NCI-H187 treated with DMSO at 0.1 percent for 48 hours (cell line): ENCODE measurements at regions not wholly inside any gene's neighbourhood (a gene's known extent, or its start where the extent isn't known, plus 50 kb on each side); places are given as distances from the start of the nearest gene placed in this dataset.
A peak's percentile ranks its signal among the peaks of the same experiment; 100 is the strongest.
"Not testable (repeated sequence)": the region's sequence is repeated elsewhere in the genome, so short reads cannot be mapped to it uniquely, and the experiment has no call there.

Experiments
- DNase-seq: peaks from one replicate; lab custom pipeline; 2025; lab: John Stamatoyannopoulos, UW

- DNase-seq: no peak
Observed at GRCh38 chr3:40753291-40753770, 228.6 kb downstream of the ZNF621 start.

DNA sequence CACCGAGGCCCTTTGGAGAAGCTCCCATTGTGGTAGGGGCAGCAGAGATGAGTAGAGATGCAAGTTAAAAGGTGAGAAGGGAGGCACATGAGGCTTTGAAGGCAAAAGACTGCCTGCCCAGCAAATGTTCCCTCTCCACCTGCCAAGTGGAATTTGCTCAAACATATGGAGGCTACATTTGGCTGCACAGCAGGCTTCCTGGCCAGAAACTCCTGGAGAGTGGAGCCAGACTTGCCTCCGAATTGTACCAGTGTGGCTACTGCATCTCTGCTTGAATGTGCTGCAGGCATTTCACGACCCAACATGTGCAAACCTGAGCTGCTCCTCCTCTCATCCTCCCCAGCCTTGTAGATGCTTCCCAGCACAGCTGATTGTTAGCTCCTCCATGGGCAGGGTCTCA, 229.2 kb downstream of the ZNF621 start:
- DNase-seq: no peak

DNA sequence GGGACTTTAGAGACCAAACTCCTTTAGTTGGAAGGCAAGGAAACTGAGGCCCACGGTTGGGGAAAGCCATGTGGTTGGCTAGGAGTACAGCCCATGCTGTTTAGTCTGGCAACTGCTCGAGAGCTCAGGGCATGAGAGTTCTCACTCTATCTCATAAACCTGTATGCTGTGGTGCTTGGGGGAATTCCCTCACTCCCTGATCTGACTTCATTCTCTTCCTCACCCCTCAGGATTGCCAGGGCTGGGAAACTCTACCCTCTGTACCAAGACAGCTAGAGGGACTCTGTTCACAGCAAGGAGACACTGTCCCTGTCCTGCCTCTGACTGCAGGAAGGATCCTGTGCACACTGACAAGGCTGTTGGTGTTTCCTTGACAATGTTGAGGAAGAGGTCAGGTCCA, 230.2 kb downstream of the ZNF621 start:
- no peak for DNase-seq

DNA sequence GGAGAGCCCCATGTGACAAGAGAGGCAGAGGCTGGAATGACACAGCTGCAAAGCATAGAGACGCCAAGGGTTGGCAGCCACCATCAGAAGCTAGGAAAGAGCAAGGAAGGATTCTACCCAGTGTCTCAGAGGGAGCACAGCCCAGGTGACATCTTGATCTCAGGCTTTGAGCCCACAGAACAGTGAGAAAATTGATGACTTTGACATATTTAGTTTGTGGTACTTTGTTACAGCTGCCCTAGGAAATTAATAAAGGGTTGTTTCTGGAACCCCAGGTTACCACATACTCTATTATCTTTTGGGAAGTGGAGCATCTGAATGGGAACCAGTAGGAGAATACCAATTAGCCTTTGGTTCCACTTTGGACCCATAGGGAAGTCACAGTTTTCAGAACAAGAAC, 231.7 kb downstream of the ZNF621 start:
- no peak for DNase-seq

DNA sequence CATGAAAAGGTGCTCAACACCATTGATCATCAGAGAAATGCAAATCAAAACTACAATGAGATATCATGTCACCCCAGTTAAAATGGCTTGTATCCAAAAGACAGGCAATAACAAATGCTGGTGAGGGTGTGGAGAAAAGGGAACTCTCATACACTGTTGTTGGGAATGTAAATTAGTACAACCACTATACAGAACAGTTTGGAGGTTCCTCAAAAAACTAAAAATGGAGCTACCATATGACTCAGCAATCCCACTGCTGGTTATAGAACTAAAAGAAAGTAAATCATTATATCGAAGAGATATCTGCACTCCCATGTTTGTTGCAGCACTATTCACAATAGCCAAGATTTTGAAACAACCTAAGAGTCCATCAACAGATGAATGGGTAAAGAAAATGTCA, 238.0 kb downstream of the ZNF621 start:
- DNase-seq: not testable (repeated sequence)

DNA sequence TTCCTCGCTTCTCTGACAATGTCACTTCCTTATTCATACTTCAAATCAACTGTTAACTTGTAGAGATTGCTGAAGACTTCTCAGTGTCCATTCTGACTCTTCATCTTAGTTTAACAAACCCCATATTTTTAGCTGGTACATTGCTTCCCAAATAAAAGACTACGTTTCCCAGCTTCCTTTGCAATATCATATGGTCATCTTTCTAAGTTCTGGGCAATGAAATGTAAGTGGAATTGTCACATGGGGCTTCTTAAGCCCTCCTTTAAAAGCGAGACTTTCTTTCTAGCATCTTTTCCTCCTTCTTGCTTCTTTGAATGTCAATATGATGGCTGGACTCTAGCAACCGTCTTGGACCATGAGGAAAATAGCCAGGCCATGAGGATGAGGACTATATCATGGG, 239.0 kb downstream of the ZNF621 start:
- DNase-seq: no peak

GRCh38 chr3:40764747-40765146, 240.0 kb downstream of the ZNF621 start:
- DNase-seq: no peak

DNA sequence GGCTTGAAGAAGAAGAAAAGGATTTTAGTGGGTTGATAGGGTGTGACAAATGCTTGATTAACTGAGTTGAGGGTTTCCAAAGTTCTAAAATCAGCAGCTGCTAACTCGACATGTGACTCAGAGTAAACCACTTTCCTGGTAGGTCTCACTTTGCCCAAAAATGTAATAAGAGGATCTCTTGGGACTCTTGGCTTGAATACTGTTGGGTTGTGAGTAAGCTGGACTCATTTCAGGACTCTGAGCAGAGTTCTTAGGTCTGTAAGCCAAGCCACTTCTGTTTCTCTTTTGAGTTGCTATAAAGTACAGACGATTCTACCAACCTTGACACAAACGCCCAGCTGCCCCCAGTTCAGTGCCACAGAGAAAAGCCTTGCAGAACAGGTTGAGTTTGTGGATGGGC, 241.1 kb downstream of the ZNF621 start:
- DNase-seq: no peak

- DNase-seq: no peak
Observed at GRCh38 chr3:40766396-40766795, 241.6 kb downstream of the ZNF621 start.

DNA sequence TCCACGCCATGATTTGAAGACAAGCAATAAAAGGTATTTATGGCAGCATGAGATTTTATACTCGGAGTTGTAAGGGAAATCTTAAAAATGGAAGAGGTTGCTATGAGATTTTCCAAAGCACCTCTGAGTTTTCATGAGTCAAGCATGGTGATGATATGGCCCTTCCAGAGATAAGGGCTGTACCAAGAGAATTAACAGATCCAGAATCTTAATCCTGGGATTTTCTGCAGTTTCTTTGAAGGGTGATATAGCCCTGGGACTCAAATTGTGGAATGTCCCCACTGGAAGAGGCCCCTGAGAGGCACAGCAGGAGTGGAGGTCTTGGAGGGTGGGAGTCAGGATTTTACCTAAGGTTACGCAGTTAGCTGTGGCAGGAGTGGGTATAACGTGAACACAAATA, 243.3 kb downstream of the ZNF621 start:
- no peak for DNase-seq

DNA sequence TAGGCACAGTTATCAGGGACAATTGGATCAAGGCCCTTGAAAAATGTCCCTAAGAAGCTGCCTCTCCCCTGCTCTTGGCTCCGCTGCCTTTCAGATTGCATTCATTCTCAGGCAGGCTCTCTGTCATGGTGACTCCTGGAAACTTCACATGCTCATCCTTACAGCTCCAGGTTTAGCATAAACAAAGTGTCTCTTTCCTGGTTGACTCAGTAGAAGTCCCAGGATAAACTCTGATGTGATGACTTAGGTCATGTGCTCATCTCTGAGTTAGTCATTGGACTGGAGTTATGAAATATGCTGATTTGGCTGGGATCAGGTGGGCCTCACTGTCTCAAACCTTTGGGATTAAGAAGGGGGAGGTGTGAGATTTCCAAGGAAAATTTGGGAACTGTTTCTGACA, 243.8 kb downstream of the ZNF621 start:
- no peak for DNase-seq

DNA sequence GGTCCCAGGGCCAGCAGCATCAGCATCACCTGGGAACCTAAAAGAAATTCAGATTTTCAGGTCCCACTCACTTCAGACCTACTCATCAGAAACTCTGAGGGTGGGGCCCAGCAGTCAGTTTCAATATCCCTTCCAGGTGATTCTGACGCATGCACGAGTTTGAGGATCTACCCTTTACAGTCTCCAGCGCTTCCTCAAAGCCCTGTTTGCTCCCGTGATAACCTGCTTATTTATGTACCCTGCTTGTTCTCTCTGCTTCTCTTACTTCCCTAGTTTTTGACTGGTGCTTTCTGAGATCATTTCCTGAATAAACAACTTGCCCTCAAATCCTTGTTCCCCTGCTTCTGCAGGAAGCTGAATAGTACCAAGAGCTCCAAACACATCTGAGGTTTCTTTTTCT, 245.3 kb downstream of the ZNF621 start:
- DNase-seq: no peak

DNA sequence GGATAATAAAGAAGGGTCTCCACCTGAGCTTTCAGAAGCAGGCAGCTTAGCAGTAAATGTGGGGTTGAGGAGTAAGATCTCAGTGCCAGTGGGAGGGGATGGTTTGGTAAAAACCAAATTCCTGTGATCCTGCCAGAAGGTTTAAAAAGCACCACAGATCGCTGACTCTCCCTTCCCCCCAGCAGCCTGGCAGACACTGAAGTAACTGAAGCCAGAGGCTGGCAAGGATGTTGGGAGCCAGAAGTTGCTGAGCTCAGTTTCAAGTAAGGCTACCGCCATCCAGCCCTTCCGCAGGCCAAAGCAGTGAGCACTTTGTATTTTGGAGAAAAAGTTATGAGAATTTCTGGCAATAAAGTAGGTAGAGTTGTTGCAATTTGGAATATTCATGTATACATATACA, 246.4 kb downstream of the ZNF621 start:
- no peak for DNase-seq

DNA sequence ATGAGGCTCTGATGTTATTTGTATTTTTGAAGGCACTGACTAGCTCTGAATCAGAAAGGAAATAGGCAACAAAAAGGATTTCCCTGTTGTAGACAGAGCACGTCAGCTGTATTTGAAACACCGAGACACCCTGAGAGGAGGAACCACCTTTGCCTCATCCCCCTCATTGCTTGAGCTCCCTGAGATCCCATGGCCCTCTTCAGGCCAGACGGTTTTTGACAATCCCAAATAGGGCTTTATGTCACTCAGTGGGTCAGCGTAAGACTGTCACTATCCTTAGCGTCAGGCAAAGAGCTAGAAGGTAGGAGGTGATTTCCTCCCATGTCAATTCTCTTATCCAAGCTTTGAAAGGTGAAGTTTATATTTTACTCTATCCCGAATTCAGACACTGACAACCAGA, 254.3 kb downstream of the ZNF621 start:
- DNase-seq: no peak

DNA sequence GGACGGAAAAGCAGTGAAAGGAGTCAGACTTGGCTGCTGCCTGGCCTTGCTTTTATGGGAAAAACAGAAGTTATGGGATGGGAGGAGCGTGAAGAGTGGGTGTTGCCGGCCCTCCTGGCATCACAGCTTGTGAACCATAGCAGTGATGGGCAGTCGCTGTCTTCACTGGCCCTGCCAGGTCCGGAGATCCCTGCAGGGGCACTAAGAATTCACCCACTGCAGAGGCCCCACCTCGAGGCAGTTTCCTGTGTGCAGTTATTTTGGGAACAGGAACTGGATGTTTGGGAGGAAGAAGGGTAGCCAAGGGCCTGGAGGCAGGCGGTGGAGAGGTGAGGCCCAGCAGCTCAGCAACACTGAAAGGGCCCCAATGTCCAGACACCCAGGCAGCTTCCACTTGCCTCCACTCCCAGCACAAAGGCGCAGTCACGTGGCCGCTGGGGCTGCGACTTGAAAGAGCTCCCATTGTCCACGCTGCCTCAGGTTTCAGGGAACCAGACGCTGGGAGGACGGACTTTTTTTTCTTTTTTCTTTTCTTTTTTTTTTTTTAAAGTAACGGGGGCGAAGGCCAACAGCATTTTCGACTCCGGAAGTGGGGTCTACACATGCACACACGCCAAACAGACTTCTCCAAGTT, 255.6 kb downstream of the ZNF621 start:
- peak; percentile 1 for DNase-seq

- DNase-seq: no peak
Observed at GRCh38 chr3:40780925-40781406, 256.2 kb downstream of the ZNF621 start.

- DNase-seq: no peak
Observed at GRCh38 chr3:40782111-40782721, 257.5 kb downstream of the ZNF621 start.

GRCh38 chr3:40790746-40791145, 266.0 kb downstream of the ZNF621 start:
- DNase-seq: no peak

- DNase-seq: no peak
Observed at GRCh38 chr3:40793730-40794129, 269.0 kb downstream of the ZNF621 start.

- no peak for DNase-seq
Observed at GRCh38 chr3:40800343-40800742, 275.6 kb downstream of the ZNF621 start.

GRCh38 chr3:40801284-40801741, 276.6 kb downstream of the ZNF621 start:
- no peak for DNase-seq

DNA sequence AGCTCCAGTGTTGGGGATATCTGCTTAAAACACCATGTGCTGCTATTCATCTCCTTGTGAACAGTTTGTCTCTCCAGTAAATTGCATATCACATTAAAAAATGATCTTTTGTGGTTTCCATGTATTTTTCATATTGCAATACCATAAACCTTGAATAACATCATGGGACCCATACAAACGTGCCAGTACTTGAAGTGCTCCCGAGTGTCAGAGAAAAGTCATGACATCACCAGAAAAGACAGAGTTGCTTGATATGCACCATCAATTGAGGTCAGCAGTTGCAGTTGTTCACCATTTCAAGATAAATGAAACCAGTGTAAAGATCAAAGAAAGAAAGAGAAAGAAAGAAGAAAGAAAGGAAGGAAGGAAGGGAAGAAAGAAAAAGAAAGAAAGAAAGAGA, 278.6 kb downstream of the ZNF621 start:
- DNase-seq: no peak

GRCh38 chr3:40805456-40805855, 280.7 kb downstream of the ZNF621 start:
- DNase-seq: no peak

DNA sequence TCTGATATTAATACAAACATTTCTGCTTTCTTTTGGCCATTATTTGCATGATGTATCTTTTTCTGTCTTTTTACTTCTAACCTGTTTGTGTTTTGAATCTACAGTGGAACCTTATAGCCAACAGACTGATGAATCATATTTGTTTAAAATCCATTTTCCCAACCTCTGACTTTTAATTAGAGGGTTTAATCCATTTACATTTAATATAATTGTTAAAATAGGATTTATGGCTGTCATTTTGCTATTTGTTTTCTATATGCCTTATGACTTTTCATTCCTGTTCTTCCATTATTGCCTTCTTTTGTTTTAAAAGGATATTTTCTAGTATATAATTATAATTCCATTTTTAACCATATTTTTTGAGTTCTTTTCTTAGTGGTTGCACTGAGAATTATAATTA, 286.1 kb downstream of the ZNF621 start:
- DNase-seq: no peak
